GM12878 (cell line): ENCODE measurements at regions not wholly inside any gene's neighbourhood (a gene's known extent, or its start where the extent isn't known, plus 50 kb on each side); places are given as distances from the start of the nearest gene placed in this dataset.

Experiments used
- CHD2 ChIP-seq: IDR thresholded peaks from 2 replicates; pipeline ENCODE4 v1.6.1; 2011; ENCODE audit warnings: low read depth, low read length, improper control_type of control experiment, borderline replicate concordance
- GABPA ChIP-seq: IDR thresholded peaks from 2 replicates; pipeline ENCODE4 v1.6.1; 2014; ENCODE audit warnings: antibody characterized with exemption, low read depth, mild to moderate bottlenecking, inconsistent platforms
- ZBED1 ChIP-seq: IDR thresholded peaks from 2 replicates; pipeline ENCODE4 v1.6.1; 2016; ENCODE audit warnings: borderline replicate concordance
- TF ChIP-seq, protein P1 (sequence below): fragments of 450-650 bp; IDR thresholded peaks from 2 replicates; pipeline ENCODE4 v1.6.1; 2017; ENCODE audit warnings: mild to moderate bottlenecking
- TF ChIP-seq, protein P2 (sequence below): IDR thresholded peaks from 2 replicates; pipeline ENCODE4 v1.6.1; 2012; ENCODE audit warnings: low read length, inconsistent platforms
- TF ChIP-seq, protein P3 (sequence below): IDR thresholded peaks from 2 replicates; pipeline ENCODE4 v1.6.1; 2012; ENCODE audit warnings: low read depth, low read length, improper control_type of control experiment
- TF ChIP-seq, protein P4 (sequence below): IDR thresholded peaks from 2 replicates; pipeline ENCODE4 v1.6.1; 2011; ENCODE audit warnings: low read depth, low read length, improper control_type of control experiment, borderline replicate concordance

DNA sequence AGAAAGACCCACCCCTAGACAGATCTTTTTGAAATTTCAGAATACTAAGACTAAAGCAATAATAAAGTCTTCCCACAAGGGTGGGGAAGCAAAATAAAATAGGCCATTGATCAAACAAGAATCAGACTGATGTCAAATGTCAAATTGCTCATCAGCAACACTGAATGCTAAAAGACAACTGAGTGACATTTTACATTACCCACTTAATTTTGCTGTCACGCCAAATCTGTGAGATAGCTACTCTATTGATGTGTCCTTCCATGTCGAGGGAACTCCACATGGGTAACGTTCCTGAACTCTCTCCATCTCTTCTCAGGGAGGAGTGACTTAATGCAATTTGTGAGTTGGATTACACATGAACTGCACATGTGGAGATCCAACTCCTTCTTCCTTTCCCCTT, 271.7 kb upstream of the CAMK1G start:
- TF ChIP-seq ZBED1 (no peak), CHD2 (no peak), GABPA (no peak)
- TF ChIP-seq, protein P1, sequence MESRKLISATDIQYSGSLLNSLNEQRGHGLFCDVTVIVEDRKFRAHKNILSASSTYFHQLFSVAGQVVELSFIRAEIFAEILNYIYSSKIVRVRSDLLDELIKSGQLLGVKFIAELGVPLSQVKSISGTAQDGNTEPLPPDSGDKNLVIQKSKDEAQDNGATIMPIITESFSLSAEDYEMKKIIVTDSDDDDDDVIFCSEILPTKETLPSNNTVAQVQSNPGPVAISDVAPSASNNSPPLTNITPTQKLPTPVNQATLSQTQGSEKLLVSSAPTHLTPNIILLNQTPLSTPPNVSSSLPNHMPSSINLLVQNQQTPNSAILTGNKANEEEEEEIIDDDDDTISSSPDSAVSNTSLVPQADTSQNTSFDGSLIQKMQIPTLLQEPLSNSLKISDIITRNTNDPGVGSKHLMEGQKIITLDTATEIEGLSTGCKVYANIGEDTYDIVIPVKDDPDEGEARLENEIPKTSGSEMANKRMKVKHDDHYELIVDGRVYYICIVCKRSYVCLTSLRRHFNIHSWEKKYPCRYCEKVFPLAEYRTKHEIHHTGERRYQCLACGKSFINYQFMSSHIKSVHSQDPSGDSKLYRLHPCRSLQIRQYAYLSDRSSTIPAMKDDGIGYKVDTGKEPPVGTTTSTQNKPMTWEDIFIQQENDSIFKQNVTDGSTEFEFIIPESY, result no peak
- TF ChIP-seq, protein P2, sequence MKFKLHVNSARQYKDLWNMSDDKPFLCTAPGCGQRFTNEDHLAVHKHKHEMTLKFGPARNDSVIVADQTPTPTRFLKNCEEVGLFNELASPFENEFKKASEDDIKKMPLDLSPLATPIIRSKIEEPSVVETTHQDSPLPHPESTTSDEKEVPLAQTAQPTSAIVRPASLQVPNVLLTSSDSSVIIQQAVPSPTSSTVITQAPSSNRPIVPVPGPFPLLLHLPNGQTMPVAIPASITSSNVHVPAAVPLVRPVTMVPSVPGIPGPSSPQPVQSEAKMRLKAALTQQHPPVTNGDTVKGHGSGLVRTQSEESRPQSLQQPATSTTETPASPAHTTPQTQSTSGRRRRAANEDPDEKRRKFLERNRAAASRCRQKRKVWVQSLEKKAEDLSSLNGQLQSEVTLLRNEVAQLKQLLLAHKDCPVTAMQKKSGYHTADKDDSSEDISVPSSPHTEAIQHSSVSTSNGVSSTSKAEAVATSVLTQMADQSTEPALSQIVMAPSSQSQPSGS, result no peak
- TF ChIP-seq, protein P3, sequence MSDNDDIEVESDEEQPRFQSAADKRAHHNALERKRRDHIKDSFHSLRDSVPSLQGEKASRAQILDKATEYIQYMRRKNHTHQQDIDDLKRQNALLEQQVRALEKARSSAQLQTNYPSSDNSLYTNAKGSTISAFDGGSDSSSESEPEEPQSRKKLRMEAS, result no peak
- TF ChIP-seq, protein P4, sequence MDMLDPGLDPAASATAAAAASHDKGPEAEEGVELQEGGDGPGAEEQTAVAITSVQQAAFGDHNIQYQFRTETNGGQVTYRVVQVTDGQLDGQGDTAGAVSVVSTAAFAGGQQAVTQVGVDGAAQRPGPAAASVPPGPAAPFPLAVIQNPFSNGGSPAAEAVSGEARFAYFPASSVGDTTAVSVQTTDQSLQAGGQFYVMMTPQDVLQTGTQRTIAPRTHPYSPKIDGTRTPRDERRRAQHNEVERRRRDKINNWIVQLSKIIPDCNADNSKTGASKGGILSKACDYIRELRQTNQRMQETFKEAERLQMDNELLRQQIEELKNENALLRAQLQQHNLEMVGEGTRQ, result no peak
